H9 (cell line): ENCODE measurements at regions not wholly inside any gene's neighbourhood (a gene's known extent, or its start where the extent isn't known, plus 50 kb on each side); places are given as distances from the start of the nearest gene placed in this dataset.
"Not testable (repeated sequence)": the region's sequence is repeated elsewhere in the genome, so short reads cannot be mapped to it uniquely, and the experiment has no call there.

Experiments used
- DNase-seq: peaks from one replicate; pipeline ENCODE4 v3.0.0-alpha.2; 2017
- H2AFZ ChIP-seq: one replicate; pipeline ENCODE4 v1.6.1; 2013; ENCODE audit warnings: mild to moderate bottlenecking, low read length, control low read depth, moderate library complexity
- H2AK5ac ChIP-seq: 2 replicates; pipeline ENCODE4 v1.6.1; 2013; ENCODE audit warnings: low read length, control low read depth, mixed read lengths; ENCODE audit not compliant: insufficient read length
- H2BK120ac ChIP-seq: one replicate; pipeline ENCODE4 v1.6.1; 2013; ENCODE audit warnings: low read depth, mild to moderate bottlenecking, low read length, control low read depth, inconsistent platforms; ENCODE audit not compliant: poor library complexity, severe bottlenecking
- H2BK12ac ChIP-seq: 2 replicates; pipeline ENCODE4 v1.6.1; 2013; ENCODE audit warnings: low read length, control low read depth, mixed read lengths, low read depth; ENCODE audit not compliant: insufficient read length
- H2BK15ac ChIP-seq: 2 replicates; pipeline ENCODE4 v1.6.1; 2013; ENCODE audit warnings: low read depth, low read length, control low read depth
- H2BK20ac ChIP-seq: one replicate; pipeline ENCODE4 v1.6.1; 2013; ENCODE audit warnings: low read depth, mild to moderate bottlenecking, low read length, control low read depth, inconsistent platforms; ENCODE audit not compliant: poor library complexity, severe bottlenecking
- H2BK5ac ChIP-seq: 2 replicates; pipeline ENCODE4 v1.6.1; 2013; ENCODE audit warnings: low read length, control low read depth, mixed read lengths; ENCODE audit not compliant: insufficient read length
- H3K14ac ChIP-seq: 2 replicates; pipeline ENCODE4 v1.6.1; 2013; ENCODE audit warnings: low read length, control low read depth; ENCODE audit not compliant: insufficient read depth
- H3K18ac ChIP-seq: 2 replicates; pipeline ENCODE4 v1.6.1; 2013; ENCODE audit warnings: low read depth, mild to moderate bottlenecking, mixed read lengths, low read length, control low read depth; ENCODE audit not compliant: insufficient read length
- H3K23ac ChIP-seq: 2 replicates; pipeline ENCODE4 v1.6.1; 2013; ENCODE audit warnings: low read length, control low read depth, mixed read lengths, low read depth; ENCODE audit not compliant: insufficient read length
- H3K23me2 ChIP-seq: 2 replicates; pipeline ENCODE4 v1.6.1; 2013; ENCODE audit warnings: low read depth, mild to moderate bottlenecking, mixed read lengths, low read length, control low read depth; ENCODE audit not compliant: insufficient read length, poor library complexity, severe bottlenecking
- H3K27ac ChIP-seq: 2 replicates; pipeline ENCODE4 v1.5.1; 2013; ENCODE audit warnings: low read length, control low read depth, mixed read lengths, low read depth; ENCODE audit not compliant: insufficient read length
- H3K27me3 ChIP-seq: 2 replicates; pipeline ENCODE4 v1.6.1; 2013; ENCODE audit warnings: low read length, control low read depth, inconsistent platforms; ENCODE audit not compliant: insufficient read depth
- H3K4ac ChIP-seq: 2 replicates; pipeline ENCODE4 v1.6.1; 2013; ENCODE audit warnings: low read depth, mild to moderate bottlenecking, control low read depth, inconsistent platforms, low read length, moderate library complexity
- H3K4me1 ChIP-seq: 2 replicates; pipeline ENCODE4 v1.6.1; 2013; ENCODE audit warnings: low read length, control low read depth, inconsistent platforms; ENCODE audit not compliant: insufficient read depth
- H3K4me2 ChIP-seq: 2 replicates; pipeline ENCODE4 v1.6.1; 2013; ENCODE audit warnings: low read length, control low read depth, mixed read lengths; ENCODE audit not compliant: insufficient read length, insufficient read depth
- H3K56ac ChIP-seq: 2 replicates; pipeline ENCODE4 v1.6.1; 2013; ENCODE audit warnings: low read depth, mild to moderate bottlenecking, mixed read lengths, low read length, control low read depth; ENCODE audit not compliant: insufficient read length
- H3K79me1 ChIP-seq: 2 replicates; pipeline ENCODE4 v1.6.1; 2013; ENCODE audit warnings: low read depth, mild to moderate bottlenecking, moderate library complexity, low read length, control low read depth, inconsistent platforms; ENCODE audit not compliant: insufficient read depth, poor library complexity, severe bottlenecking
- H3K79me2 ChIP-seq: 2 replicates; pipeline ENCODE4 v1.6.1; 2013; ENCODE audit warnings: low read length, control low read depth, inconsistent platforms; ENCODE audit not compliant: insufficient read depth
- H3K9ac ChIP-seq: 2 replicates; pipeline ENCODE4 v1.6.1; 2013; ENCODE audit warnings: low read length, control low read depth, mixed read lengths; ENCODE audit not compliant: insufficient read length; ENCODE audit errors: extremely low read depth
- H3K9me3 ChIP-seq: one replicate; pipeline ENCODE4 v1.6.1; 2013; ENCODE audit warnings: low read depth, low read length, inconsistent platforms; ENCODE audit not compliant: control insufficient read depth
- H3T11ph ChIP-seq: one replicate; pipeline ENCODE4 v1.6.1; 2013; ENCODE audit warnings: mild to moderate bottlenecking, low read length, control low read depth, inconsistent platforms
- H4K20me1 ChIP-seq: one replicate; pipeline ENCODE4 v1.6.1; 2013; ENCODE audit not compliant: control insufficient read depth, insufficient read length, insufficient read depth
- H4K5ac ChIP-seq: 2 replicates; pipeline ENCODE4 v1.6.1; 2013; ENCODE audit warnings: low read depth, mild to moderate bottlenecking, mixed read lengths, low read length, control low read depth; ENCODE audit not compliant: insufficient read length
- H4K8ac ChIP-seq: replicated peaks from 2 replicates; pipeline ENCODE4 v1.6.1; 2013; ENCODE audit warnings: low read length, control low read depth, mixed read lengths, low read depth; ENCODE audit not compliant: insufficient read length
- H4K91ac ChIP-seq: 2 replicates; pipeline ENCODE4 v1.6.1; 2013; ENCODE audit warnings: low read depth, mild to moderate bottlenecking, moderate library complexity, mixed read lengths, low read length, control low read depth; ENCODE audit not compliant: insufficient read length
- H3K27ac Mint-ChIP-seq, 3 experiments: 2 replicates in 2 of 3; 3 replicates in 1 of 3; pipeline ENCODE4 v1.8.0; 2020 to 2021; ENCODE audit warnings: mixed read lengths in 3 of 3, mild to moderate bottlenecking in 1 of 3, moderate library complexity in 1 of 3
- H3K27me3 Mint-ChIP-seq: 2 replicates; pipeline ENCODE4 v1.8.0; 2021; ENCODE audit warnings: low read depth, mild to moderate bottlenecking, moderate library complexity, mixed read lengths
- H3K36me3 Mint-ChIP-seq, 3 experiments: 2 replicates in 2 of 3; 3 replicates in 1 of 3; pipeline ENCODE4 v1.8.0; 2020 to 2021; ENCODE audit warnings: low read depth in 3 of 3, mixed read lengths in 3 of 3; ENCODE audit not compliant: insufficient read depth in 1 of 3
- H3K4me1 Mint-ChIP-seq, 2 experiments: 2 replicates each; pipeline ENCODE4 v1.8.0; 2020; ENCODE audit warnings: mixed read lengths in 2 of 2
- H3K4me3 Mint-ChIP-seq, 2 experiments: 2 replicates in 1 of 2; 3 replicates in 1 of 2; pipeline ENCODE4 v1.8.0; 2020 to 2021; ENCODE audit warnings: mild to moderate bottlenecking in 2 of 2, mixed read lengths in 2 of 2, moderate library complexity in 1 of 2
- H3K9me3 Mint-ChIP-seq, 2 experiments: 2 replicates in 1 of 2; 3 replicates in 1 of 2; pipeline ENCODE4 v1.8.0; 2020; ENCODE audit warnings: mild to moderate bottlenecking in 2 of 2, mixed read lengths in 2 of 2, moderate library complexity in 1 of 2
- CTCF ChIP-seq: fragments of 200-600 bp; sonication (generic); conservative IDR thresholded peaks from 3 replicates; pipeline ENCODE4 v1.8.0; 2021; ENCODE audit warnings: antibody characterized with exemption, mild to moderate bottlenecking
- WGBS: extraction: QIAGEN DNeasy Blood & Tissue Kit; methylation state at CpG from one replicate; pipeline ENCODE4 v1.1.7; 2013; ENCODE audit warnings: missing lambda C conversion rate, low lambda C conversion rate, mixed read lengths; ENCODE audit not compliant: insufficient read length; ENCODE audit errors: extremely low coverage; 5-methylcytosine and 5-hydroxymethylcytosine counted together

DNA sequence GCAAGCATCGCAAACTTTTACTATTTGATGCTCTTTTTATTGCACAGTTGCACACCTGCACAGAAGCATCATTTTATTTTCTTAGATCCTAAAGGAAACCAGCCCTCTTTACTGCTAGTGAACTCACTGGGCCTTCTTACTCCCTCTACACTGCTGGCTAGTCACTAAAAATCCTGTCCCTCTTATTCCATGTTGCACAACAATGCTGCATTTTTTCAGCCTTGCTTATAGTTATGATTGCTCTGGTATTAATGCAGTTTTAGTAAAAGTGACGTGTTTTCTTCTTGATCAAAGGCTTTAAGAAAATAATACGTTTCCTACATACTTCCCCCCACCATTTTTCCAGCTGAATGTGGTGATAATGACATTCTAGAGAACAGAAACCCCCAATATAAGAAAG, 132.9 kb upstream of the FAM3C start:
- H2AK5ac ChIP-seq, result no peak overlapping the region
- WGBS, result no CpG with 5 or more reads among the region's 3 CpGs
- H3K79me2 ChIP-seq, result no peaks in the 10 kb centered on the region
- H4K5ac ChIP-seq, result no peak overlapping the region
- no peak overlapping the region for H3K27ac ChIP-seq
- no peak overlapping the region for H2AFZ ChIP-seq
- no peak for DNase-seq
- no peak overlapping the region for H2BK5ac ChIP-seq
- no peak overlapping the region for H3K18ac ChIP-seq
- H3K27me3 Mint-ChIP-seq, result no peaks in the 10 kb centered on the region
- no peak overlapping the region for H3K9ac ChIP-seq
- no peak overlapping the region for H4K8ac ChIP-seq
- no peak overlapping the region for H3K4me2 ChIP-seq
- H3T11ph ChIP-seq, result no peak overlapping the region
- TF ChIP-seq CTCF, result no peak
- H3K23ac ChIP-seq, result no peak overlapping the region
- no peaks in the 10 kb centered on the region for H3K23me2 ChIP-seq
- H2BK120ac ChIP-seq, result no peak overlapping the region
- no peaks in the 10 kb centered on the region for H3K27me3 ChIP-seq
- no peak overlapping the region for H3K4ac ChIP-seq
- H3K56ac ChIP-seq, result no peak overlapping the region
- H3K4me1 ChIP-seq, result no peaks in the 10 kb centered on the region
- peaks cover 0 to 5% of the 10 kb centered on the region in 2 experiments; a peak in 1 of 4 replicates for H3K4me1 Mint-ChIP-seq
- no peak overlapping the region for H2BK20ac ChIP-seq
- no peak overlapping the region for H3K27ac Mint-ChIP-seq
- H3K4me3 Mint-ChIP-seq, result no peak overlapping the region
- H4K20me1 ChIP-seq, result no peaks in the 10 kb centered on the region
- no peaks in the 10 kb centered on the region for H3K9me3 ChIP-seq
- no peaks in the 10 kb centered on the region for H3K9me3 Mint-ChIP-seq
- no peak overlapping the region for H2BK12ac ChIP-seq
- no peak overlapping the region for H2BK15ac ChIP-seq
- no peaks in the 10 kb centered on the region for H3K36me3 Mint-ChIP-seq
- H4K91ac ChIP-seq, result no peak overlapping the region
- H3K14ac ChIP-seq, result no peak overlapping the region
- H3K79me1 ChIP-seq, result no peaks in the 10 kb centered on the region

- H3K79me2 ChIP-seq, H3K9ac ChIP-seq: not testable (repeated sequence)
- no CpG with 5 or more reads among the region's 3 CpGs for WGBS
Measured at GRCh38 chr7:121526210-121526609, 130.1 kb upstream of the FAM3C start.

More at GRCh38 chr7:121526210-121526609, 130.1 kb upstream of the FAM3C start:
- not testable (repeated sequence) for H2BK5ac ChIP-seq, H3K4me3 Mint-ChIP-seq, H3K9me3 Mint-ChIP-seq, H3K4me2 ChIP-seq, H2AFZ ChIP-seq, H3K27me3 ChIP-seq, H2BK12ac ChIP-seq, H3K79me1 ChIP-seq, H3K4me1 ChIP-seq, H2AK5ac ChIP-seq, H4K5ac ChIP-seq, H3K9me3 ChIP-seq, H4K8ac ChIP-seq, H4K91ac ChIP-seq, H3T11ph ChIP-seq, H2BK120ac ChIP-seq, H3K4ac ChIP-seq, H3K23me2 ChIP-seq, H2BK20ac ChIP-seq, H3K27me3 Mint-ChIP-seq, H3K14ac ChIP-seq, H3K36me3 Mint-ChIP-seq, H3K56ac ChIP-seq, H3K23ac ChIP-seq, H2BK15ac ChIP-seq, H3K18ac ChIP-seq, H3K27ac ChIP-seq, DNase-seq, H3K4me1 Mint-ChIP-seq, H3K27ac Mint-ChIP-seq, H4K20me1 ChIP-seq
